Fibroblast of skin of left quadriceps (primary cell): ENCODE measurements at regions not wholly inside any gene's neighbourhood (a gene's known extent, or its start where the extent isn't known, plus 50 kb on each side); places are given as distances from the start of the nearest gene placed in this dataset.

Experiments used
- DNase-seq, 2 experiments: peaks; one replicate each; pipeline ENCODE4 v3.0.0-alpha.2; 2013; ENCODE audit warnings: low read depth in 2 of 2

DNA sequence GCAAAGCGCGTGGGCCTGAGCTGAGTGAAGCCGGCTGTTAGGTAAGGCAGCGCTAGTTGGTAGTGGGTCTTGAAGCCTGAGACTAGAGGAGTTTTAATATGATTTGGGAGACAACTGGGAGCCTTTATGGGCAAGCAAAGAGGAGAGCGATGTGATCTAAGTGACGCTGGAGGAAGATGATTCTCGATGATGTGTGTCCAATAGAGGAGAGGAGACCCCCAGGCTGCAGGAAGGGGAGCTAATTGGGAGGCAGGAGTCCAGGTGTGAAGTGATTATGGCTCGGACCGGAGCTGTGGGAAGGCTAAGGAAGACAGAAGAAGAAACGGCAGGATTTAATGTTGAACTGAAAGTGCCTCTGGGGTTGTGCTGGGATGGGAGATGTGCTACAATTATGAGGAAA lies 482.9 kb upstream of the KIF2A start:
- no peak for DNase-seq

DNA sequence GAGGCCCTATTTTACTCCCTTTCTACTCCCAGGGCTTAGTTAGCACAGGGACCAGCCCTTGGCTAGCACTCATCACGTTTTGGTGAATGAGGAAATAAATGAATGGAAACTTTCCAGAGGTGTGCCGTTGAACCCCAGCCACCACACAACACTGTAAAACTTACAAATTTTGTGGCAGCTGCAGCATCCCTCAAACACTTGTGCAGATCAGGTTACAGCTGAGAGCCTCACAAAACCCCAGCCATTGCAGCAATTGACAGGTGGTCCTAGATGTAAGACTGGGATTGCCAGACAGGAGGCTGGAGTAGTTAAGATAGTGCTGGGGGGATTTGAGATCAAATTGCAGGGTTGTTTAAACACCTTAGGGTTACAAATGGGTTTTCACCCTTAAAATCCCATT lies 482.2 kb upstream of the KIF2A start:
- DNase-seq, result no peak

DNA sequence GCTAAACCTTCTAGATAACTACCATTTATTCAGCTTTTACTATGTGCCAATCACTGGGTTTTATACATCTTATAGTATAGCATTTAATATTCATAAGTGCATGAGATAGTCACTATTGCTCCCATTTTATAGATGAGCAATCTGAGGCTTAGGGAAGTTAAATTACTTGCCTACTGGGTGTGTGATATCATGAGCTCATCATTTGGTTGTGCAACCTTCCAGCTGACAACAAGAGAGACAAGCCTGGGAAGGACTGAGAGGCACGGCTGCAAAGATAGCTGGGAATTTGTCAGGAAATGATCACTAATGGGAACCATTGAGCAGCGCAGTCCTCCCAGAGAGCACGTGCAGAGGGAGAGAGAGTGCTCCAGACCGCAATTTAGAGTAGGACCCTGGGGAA lies 481.6 kb upstream of the KIF2A start:
- DNase-seq, result no peak

DNA sequence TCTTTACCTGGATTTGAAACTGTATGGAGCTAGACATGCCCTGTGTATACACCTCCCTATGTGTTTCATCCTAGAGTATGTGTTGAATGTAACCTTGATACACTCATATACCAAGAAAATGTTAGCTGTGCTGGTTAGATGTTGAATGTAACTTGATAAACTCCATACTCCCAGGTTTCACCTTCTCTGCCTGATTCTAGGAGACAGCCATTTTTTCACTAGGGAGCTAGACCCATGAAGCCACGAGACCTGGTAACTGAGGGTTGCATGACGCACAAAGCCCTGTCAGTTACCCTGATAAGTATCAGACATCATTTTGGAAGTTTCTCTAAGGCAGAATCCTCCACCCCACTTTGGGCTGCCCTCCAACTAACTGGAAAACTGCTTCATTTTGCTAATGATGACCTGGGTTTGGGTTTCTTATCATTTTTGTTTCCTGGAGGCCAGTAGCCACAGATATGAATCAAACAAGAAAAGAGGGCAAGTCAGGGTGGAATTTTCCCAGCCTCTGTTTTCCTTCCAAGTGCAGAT lies 478.5 kb upstream of the KIF2A start:
- DNase-seq, result no peak

DNA sequence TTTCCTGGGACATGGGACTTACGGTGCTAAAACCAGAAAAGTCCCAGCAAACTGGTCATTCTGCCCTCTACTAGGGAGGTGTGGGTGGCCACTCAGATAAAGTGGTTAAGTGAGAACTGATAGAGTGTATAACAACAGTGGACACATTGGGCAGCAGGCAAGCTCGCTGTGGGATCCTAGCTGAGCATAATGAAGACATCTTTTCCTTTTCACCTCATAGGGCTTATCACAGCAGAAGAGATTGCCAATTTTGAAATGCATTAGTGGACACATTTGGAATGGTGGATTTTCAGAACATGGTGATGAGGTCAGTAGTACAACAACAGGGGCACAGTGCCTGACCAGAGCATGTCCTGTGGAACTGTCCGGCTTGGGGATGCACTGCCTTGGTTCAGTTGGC lies 477.1 kb upstream of the KIF2A start:
- no peak for DNase-seq

DNA sequence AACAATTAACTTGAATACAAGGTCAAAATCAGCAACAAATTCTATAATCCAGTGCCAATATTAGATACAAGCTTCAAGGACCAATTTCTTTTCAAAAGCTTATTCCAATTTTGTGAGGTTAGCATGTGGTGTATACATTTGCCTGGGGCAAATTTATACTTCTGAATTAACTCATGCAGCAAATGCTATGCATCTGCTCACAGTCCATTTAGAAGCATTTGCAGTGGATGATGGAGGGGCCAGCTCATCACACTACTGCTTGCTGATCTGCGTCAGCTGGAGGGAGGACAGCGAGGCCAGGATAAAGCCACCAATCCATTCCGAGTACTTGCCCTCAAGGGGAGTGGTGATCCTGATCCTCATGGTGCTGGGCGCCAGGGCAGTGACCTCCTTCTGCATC lies 474.3 kb upstream of the KIF2A start:
- DNase-seq, result no peak

DNA sequence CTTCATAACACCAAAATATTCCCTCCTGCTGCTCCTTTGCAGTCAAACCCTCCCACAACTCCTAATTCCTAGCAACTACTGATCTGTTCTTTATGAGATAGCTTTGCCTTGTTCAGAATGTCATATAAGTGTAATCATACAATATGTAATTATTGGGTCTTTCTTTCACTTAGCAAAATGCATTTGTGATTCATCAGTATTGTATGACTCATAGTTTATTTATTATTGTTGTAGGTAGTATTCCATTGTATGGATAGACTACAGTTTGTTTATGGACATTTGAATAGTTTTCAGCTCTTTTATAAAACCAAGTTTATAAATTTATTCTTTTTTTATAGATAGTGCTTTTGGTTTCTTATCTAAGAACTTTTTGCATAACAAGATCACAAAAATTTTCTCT lies 468.2 kb upstream of the KIF2A start:
- no peak for DNase-seq

DNA sequence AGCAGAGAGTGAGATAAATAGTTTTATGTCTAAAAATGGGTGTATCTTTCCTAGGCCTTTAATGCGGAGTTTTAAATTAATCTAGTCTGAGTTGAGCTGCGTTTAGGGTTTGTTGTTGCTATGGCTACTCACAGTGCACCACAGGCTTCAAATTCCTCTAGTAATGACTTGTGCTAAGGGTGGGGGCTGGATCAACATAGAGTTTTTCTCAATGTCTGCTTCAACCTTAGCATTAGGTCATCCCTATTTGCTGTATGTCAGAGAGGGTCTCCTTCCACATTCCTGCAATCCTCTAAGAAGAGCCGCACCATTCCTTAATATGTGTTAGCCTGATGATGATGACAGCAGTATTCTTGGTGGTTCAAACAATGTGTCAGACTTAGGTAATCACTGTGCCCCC lies 465.6 kb upstream of the KIF2A start:
- DNase-seq, result no peak

DNA sequence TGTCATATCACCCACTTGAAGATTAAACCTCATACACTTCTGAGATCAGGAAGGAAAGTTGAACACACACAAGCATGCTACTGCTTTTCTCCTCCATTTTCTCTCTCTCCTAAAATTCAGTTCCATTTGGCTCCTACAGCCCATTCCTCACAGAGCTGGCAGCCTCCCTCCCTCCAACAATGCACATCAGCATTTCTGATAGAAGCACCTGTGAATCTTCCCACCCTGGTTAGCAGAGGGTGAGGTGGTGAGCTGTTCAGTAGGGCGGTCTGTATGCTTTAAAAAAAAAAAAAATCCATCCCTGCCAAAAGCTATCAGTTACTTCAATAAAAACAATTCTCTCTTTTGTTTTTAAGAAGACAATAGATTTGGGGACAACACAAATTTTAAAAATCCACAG lies 463.2 kb upstream of the KIF2A start:
- DNase-seq, result no peak

DNA sequence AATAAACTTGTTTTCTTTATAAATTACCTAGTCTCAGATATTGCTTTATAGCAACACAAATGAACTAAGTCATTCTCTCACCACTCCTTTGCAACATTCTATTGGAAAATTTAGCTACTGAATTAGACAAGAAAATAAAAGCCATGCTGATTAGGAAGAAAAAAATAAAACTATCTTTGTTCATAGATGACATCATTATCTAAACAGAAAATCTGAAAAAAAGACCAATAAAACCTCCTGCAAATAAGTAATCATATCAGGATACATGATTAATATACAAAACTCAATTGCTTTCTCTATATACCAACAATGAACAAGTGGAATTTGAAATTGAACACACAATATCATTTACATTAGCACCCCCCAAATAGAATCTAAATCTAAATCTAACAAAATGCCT lies 455.3 kb upstream of the KIF2A start:
- DNase-seq, result no peak

DNA sequence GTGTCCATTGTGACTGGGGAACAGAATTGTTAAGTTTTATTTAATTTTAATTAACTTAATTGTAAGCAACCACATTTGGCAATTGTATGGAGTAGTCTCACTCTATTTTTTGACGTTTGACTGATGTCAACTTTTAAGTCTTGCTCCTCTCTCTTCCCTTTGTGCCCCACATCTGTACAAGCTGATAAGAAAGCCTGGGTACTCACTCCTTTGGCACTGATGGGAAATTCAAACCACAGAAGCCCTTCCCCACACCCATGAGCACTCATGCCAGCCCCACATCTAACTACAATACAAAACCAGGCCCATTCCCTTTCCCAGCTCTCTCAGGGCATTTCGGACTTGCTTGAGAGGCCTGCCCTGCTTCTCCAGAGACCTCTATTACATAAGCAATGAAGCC lies 451.5 kb upstream of the KIF2A start:
- DNase-seq, result no peak

DNA sequence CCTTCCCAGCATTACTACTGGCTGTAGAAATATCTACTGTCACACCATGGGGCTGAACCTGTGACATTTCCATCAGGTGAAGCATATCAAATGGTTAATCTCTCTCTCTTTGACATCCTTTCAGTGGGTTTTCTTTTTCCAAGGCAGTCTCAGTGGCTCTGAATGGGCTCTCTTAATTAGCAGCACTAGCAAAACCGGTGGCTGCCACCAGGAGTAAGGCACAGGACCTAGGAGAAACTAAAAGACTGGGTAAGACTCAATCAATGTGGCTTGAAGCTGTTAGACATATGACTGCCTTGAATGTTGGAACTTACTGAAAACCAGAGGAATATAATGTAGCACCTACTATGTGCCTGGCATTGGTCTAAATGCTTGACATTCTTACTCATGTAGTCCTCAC lies 445.0 kb upstream of the KIF2A start:
- DNase-seq, result no peak

DNA sequence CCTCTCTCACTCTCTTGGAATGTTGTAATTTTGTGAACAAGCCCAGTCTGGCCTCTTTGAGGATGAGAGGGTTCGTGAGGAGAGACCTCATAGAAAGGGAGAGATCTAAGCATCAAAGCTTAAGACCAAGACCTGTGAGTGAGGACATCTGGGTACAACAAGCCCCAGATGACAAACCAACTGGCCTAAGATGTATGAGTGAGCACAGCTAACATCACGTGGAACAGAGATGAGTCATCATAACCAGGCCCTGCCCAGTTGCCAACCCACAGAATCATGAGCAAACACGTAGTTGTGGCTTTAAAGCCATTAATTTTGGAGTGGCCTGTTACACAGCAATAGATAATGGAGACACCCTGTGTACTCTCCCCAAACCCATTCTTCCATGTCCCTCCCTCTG lies 439.1 kb upstream of the KIF2A start:
- peak; percentile 15 to 28 for DNase-seq

DNA sequence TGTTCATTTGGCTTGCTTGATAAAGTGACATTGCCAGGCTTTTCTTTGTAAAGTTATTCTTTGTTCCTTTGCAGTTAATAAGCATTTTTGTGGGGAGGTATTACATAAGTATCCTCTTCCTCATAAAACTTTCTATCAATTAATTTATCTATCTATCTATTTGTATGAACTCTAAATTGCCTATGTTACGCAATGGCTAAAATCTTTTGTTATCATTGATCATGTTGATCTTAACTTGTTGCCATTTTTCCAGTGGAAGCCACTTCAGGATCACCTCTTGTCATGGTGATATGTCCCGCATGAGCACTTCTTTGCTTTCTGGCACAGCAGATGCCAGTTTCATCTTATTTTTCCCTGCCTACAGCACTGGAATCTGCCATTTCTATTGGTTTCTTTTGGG lies 436.7 kb upstream of the KIF2A start:
- DNase-seq, result no peak

DNA sequence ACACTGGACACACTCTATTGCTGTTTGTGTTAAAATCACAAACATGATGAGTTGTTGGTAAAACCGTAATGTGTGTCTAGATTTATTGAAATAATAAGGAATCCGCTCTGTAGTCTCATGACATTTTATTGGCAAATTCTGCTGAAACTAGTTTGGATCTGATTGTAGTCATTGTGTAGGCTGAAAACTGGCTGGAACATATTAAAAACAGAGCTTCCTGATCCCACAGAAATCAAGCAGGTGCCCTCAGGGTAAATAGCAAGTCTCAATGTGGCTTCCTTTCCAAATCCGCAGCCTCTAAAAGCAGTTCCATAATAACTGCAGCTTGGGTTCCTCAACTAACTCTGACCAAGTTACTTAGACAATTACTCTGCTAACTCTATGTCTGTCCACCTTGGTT lies 427.5 kb upstream of the KIF2A start:
- DNase-seq, result no peak

DNA sequence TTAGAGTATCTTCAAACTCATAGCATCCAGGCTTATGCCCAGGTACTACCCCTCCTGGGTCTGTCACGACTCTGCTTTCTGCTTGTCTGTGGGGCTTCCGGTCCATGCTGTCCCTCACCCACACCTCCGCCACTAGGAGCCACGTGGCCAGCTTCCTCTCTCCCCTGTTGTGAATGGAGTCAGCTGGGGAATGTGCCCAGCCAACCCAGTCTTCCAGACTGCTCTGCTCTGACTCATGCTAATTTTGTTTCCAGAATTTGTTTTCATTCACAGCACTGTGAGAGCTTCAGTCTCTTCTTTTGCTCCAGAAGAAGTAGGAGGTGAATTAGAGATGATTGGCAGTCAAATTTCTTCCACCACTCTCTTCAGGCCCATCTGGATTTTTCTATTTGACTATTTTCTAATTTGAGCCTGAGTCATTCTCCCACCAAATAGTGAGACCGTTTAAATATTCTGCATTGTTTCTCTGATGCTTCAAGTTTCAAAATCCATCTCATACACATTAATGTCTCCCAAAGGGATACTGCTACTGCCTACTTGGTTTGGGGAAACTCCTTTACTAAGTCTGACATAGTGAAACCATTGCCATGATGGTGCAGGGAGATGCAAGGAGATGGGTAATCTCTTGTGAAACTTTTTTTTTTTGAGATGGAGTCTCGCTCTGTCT lies 424.1 kb upstream of the KIF2A start:
- DNase-seq, result peak; percentile 10 to 15

DNA sequence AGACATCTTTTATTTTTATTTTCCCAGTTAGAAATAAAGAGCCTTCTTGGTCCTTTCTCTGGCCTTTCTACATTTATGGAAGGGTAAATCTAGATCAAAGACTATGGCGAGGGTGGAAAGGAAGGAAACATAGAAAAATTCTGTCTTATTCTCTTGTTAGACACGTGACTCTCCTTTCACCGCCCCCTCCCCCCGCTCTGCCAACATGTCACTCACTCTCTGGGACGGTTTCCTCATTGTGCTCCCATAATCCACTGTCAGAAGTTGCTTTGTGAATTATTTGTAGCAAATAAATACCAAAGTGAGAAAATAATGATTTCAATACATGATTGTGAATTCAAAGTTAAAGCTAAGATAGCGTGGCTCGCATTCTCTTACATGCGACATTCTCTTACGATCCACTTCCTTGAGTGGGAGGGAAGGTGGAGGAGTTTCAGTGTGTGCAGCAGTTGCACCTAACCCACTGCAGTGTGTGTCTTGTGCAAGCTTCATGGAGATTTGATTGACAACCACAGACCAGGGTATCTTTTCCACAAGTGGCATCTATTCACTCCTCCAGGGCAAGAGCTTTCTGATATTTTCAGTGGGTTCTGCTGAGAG lies 423.0 kb upstream of the KIF2A start:
- DNase-seq, result no peak

DNA sequence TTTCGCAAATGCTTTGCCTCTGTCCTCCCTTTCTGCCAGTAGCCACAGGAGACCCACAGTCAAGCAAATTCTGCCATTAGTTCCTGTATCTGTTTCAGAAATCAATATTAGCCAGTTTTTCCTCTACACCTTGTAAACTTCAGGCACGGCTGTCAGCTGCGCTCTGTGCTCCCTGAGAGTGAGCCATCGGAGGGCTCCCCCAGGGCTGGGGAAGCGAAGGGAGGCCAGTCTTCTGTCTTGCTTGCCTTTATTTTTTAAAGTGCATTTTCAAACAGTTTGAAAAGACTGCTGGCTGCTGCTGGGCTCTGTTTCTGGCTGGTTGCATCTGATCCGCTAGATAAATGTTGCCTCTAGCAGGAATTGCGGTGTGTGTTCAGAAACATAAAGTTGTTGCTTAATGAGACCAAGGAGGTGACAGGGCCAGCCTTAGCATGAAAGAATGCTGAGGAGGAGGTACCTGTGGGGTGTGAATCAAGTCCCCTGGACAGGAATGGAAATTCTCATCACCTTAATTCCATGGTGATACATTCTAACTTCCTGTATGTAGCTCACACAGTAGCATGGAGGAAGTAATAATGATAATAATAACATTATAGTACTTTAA lies 421.7 kb upstream of the KIF2A start:
- no peak for DNase-seq

DNA sequence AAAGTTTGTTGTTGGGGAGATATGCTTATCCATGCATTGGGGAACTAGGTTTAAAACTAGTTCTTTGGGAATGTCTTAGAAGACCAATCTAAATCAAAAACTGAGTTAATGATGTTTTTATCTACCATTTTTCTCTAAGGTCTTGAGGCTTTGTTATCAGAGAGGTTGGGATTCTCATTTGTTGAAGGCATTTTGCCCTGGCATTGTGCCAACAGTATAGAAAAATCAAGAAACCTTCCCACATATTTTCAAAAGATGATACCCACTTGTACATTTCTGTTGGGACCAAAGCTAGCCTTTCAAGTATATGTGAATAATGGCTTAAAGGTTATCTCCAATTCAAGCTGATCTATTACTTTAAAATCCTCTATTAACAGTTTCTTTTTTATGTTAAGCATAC lies 419.8 kb upstream of the KIF2A start:
- no peak for DNase-seq

DNA sequence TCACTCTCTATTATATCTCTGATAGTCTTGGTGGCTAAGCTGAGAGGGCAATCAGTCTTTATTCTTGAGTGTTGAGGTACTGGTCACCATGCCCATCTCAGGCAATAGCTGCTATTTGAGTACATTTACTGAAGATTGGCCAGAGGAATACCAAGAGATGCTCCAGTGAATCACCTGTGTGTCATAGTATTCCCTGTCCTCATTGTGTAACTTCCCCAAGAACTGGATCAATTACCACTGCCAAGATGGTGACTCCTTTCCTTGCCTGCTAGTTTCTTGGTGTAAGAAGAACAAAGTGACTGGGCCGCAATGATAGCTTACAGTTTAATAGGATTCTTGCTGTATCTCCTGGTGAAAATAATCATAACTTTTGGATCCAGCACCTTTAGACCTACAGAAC lies 418.7 kb upstream of the KIF2A start:
- DNase-seq, result no peak

DNA sequence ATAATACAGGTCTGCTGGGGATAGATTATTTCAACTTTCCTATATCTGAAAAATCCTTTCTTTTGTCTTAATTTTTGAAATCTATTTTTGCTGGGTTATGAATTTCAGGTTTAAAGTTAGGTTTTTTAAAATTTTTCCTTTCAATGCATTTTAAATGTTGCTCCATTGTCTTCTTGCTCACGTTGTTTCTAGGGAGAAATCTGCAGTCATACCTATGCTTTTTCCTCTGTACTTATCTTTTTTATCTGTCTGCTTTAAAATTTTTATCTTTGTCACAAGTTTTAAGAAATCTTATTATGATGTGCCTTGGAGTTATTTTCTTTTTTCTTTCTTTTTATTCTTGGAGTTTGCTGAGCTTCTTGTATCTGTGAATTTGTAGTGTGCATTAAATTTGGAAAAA lies 412.0 kb upstream of the KIF2A start:
- DNase-seq, result no peak

DNA sequence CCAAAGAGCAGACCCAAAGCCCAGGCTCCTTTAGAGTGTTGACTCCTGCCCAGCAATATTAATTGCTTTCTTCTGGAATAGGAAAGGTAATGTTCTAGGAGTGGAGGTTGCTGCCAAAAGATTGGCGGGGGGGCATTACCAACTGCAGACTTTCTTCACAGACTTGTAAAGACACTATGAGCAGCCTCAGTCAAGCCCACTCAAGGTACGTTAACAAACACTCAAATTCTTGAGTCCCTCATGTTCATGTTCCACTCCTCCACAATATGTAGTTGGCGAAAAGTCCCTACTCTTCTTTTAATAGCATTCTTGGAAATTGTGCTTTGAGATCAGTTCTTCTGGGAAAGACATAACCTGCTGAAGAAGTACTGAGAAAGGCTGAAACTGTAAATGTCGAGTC lies 409.2 kb upstream of the KIF2A start:
- DNase-seq, result no peak

DNA sequence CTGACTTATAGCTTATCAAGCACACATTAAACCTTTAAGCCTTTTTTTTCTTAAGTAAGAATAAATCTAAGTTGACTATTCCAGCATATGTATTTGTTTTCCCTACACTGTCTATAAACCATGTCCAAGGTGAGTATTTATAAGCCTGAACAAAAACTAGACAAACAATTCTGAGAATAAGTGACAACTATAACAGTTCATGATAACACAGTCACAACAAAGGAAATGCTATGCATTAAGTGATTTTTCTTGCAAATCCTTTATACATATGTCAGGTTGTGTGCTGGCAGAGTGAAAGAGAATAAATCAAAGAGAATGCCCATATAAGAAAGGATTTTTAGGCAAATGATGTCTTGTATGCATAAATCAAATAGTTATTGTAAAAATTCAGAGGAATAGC lies 408.8 kb upstream of the KIF2A start:
- no peak for DNase-seq

DNA sequence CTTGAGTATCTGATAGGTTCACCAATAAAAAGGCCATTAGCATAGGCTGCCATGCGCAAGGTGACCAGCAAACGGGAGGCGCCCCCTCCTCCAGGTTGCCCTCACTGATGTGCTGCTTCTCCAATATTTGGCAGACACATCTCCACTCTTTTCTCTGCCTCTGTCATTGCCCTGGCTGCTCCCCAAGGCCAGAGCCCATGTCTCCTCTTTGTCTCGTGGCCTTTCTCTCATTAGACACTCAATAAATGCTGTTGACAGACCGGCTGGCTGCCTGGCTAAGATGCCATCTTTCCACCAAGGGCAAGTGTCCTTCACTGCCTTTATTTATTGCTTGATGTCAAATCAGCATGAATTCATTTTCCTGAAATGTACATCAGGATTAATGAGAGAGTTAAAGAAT lies 404.0 kb upstream of the KIF2A start:
- DNase-seq, result no peak
